IMR-90 (cell line): ENCODE measurements at regions not wholly inside any gene's neighbourhood (a gene's known extent, or its start where the extent isn't known, plus 50 kb on each side); places are given as distances from the start of the nearest gene placed in this dataset.

ENCODE experiments used
- ATAC-seq: fragments of 200-7000 bp; cut with Tn5 transposase; 2 replicates; pipeline ENCODE4 v1.9.1; 2020; ENCODE audit warnings: low read depth, mild to moderate bottlenecking, moderate library complexity
- BruUV-seq: library from RNA; stranded (reverse); fragments of 400-500 nt; replicated peaks from 2 replicates; lab custom pipeline; 2021; lab: Mats Ljungman, UMichigan
- CTCF ChIA-PET: fragments of 300-600 bp; formaldehyde crosslinking; extraction: SDS; loops from one replicate; lab custom pipeline; 2021; ENCODE audit warnings: antibody characterized with exemption; lab: Yijun Ruan, JAX
- POLR2A ChIA-PET: fragments of 300-600 bp; sonication (Branson Sonifier 250); formaldehyde crosslinking; loops from one replicate; lab custom pipeline; 2022; ENCODE audit warnings: antibody characterized with exemption; ENCODE audit not compliant: unreplicated experiment; lab: Charles Lee
- DNase-seq: peaks from one replicate; pipeline ENCODE4 v3.0.0; 2013
- H2AFZ ChIP-seq: replicated peaks from 2 replicates; pipeline ENCODE3; 2013; ENCODE audit warnings: low read length, mild to moderate bottlenecking; ENCODE audit not compliant: poor library complexity
- H2AK5ac ChIP-seq: 2 replicates; pipeline ENCODE4 v1.6.1; 2013; ENCODE audit warnings: low read depth, low read length, inconsistent platforms
- H2AK9ac ChIP-seq: replicated peaks from 2 replicates; pipeline ENCODE3; 2013; ENCODE audit warnings: mild to moderate bottlenecking, low read depth, low read length, moderate library complexity; ENCODE audit not compliant: poor library complexity
- H2BK120ac ChIP-seq: 2 replicates; pipeline ENCODE4 v1.6.1; 2013; ENCODE audit warnings: low read depth, low read length, inconsistent platforms
- H2BK15ac ChIP-seq: 3 replicates; pipeline ENCODE4 v1.6.1; 2013; ENCODE audit warnings: low read depth, low read length, inconsistent platforms
- H2BK20ac ChIP-seq: 2 replicates; pipeline ENCODE4 v1.6.1; 2013; ENCODE audit warnings: low read depth, mild to moderate bottlenecking, inconsistent platforms, low read length, moderate library complexity
- H2BK5ac ChIP-seq: 2 replicates; pipeline ENCODE4 v1.6.1; 2013; ENCODE audit warnings: mild to moderate bottlenecking, low read depth, low read length, inconsistent platforms; ENCODE audit not compliant: poor library complexity, severe bottlenecking
- H3K14ac ChIP-seq: replicated peaks from 2 replicates; pipeline ENCODE4 v1.6.1; 2013; ENCODE audit warnings: low read depth, low read length, inconsistent platforms
- H3K18ac ChIP-seq: 2 replicates; pipeline ENCODE4 v1.6.1; 2013; ENCODE audit warnings: low read depth, low read length, control low read depth
- H3K23ac ChIP-seq: 2 replicates; pipeline ENCODE4 v1.6.1; 2013; ENCODE audit warnings: low read depth, low read length, inconsistent platforms
- H3K27ac ChIP-seq: 2 replicates; pipeline ENCODE4 v1.5.1; 2013; ENCODE audit warnings: mild to moderate bottlenecking, control low read depth, low read length; ENCODE audit not compliant: insufficient read depth
- H3K27me3 ChIP-seq: 2 replicates; pipeline ENCODE4 v1.6.1; 2013; ENCODE audit warnings: low read length; ENCODE audit not compliant: control insufficient read depth, insufficient read depth
- H3K36me3 ChIP-seq: 2 replicates; pipeline ENCODE4 v1.6.1; 2013; ENCODE audit warnings: low read length, mixed read lengths; ENCODE audit not compliant: control insufficient read depth, insufficient read depth
- H3K4ac ChIP-seq: 2 replicates; pipeline ENCODE4 v1.6.1; 2013; ENCODE audit warnings: low read depth, low read length, inconsistent platforms
- H3K4me1 ChIP-seq: 2 replicates; pipeline ENCODE4 v1.6.1; 2013; ENCODE audit warnings: low read length, mixed read lengths; ENCODE audit not compliant: control insufficient read depth, insufficient read depth
- H3K4me2 ChIP-seq: 2 replicates; pipeline ENCODE4 v1.6.1; 2013; ENCODE audit warnings: low read depth, mild to moderate bottlenecking, control low read depth, low read length, moderate library complexity
- H3K4me3 ChIP-seq: 2 replicates; pipeline ENCODE4 v1.5.1; 2013; ENCODE audit warnings: low read depth, mild to moderate bottlenecking, control low read depth, low read length, moderate library complexity; ENCODE audit not compliant: insufficient read depth
- H3K56ac ChIP-seq: 2 replicates; pipeline ENCODE4 v1.6.1; 2013; ENCODE audit warnings: low read length, inconsistent platforms; ENCODE audit not compliant: insufficient read depth; ENCODE audit errors: extremely low read depth
- H3K79me1 ChIP-seq, 2 experiments: 2 replicates each; pipeline ENCODE4 v1.6.1; 2013; ENCODE audit warnings: low read length in 2 of 2, inconsistent platforms in 1 of 2, low read depth in 1 of 2
- H3K9ac ChIP-seq: 2 replicates; pipeline ENCODE4 v1.6.1; 2013; ENCODE audit warnings: low read depth, low read length, control low read depth
- H3K9me1 ChIP-seq: 2 replicates; pipeline ENCODE4 v1.6.1; 2013; ENCODE audit warnings: low read length, inconsistent platforms; ENCODE audit not compliant: insufficient read depth
- H3K9me3 ChIP-seq: 2 replicates; pipeline ENCODE4 v1.6.1; 2013; ENCODE audit warnings: low read length; ENCODE audit not compliant: control insufficient read depth, insufficient read depth
- H4K20me1 ChIP-seq: 2 replicates; pipeline ENCODE4 v1.6.1; 2013; ENCODE audit warnings: low read length, inconsistent platforms; ENCODE audit not compliant: insufficient read depth
- H4K5ac ChIP-seq: 2 replicates; pipeline ENCODE4 v1.6.1; 2013; ENCODE audit warnings: mild to moderate bottlenecking, low read depth, low read length, control low read depth
- H4K8ac ChIP-seq, 2 experiments: 2 replicates each; pipeline ENCODE4 v1.6.1; 2013; ENCODE audit warnings: low read depth in 2 of 2, low read length in 2 of 2, control low read depth in 1 of 2, inconsistent platforms in 1 of 2
- H4K91ac ChIP-seq: 2 replicates; pipeline ENCODE4 v1.6.1; 2013; ENCODE audit warnings: low read depth, low read length, inconsistent platforms; ENCODE audit not compliant: insufficient read depth
- BHLHE40 ChIP-seq: fragments of 150-350 bp; IDR thresholded peaks from 2 replicates; pipeline ENCODE4 v1.6.1; 2016; ENCODE audit warnings: mild to moderate bottlenecking, low read depth, low read length
- CEBPB ChIP-seq: IDR thresholded peaks from 2 replicates; pipeline ENCODE4 v1.6.1; 2012; ENCODE audit warnings: low read depth, low read length, improper control_type of control experiment
- CHD1 ChIP-seq: IDR thresholded peaks from 2 replicates; pipeline ENCODE4 v1.6.1; 2012; ENCODE audit warnings: low read depth, low read length, improper control_type of control experiment
- FOS ChIP-seq: fragments of 150-350 bp; IDR thresholded peaks from 2 replicates; pipeline ENCODE4 v1.6.1; 2016; ENCODE audit warnings: low read depth, low read length
- MAFK ChIP-seq: IDR thresholded peaks from 2 replicates; pipeline ENCODE4 v1.6.1; 2012; ENCODE audit warnings: low read depth, low read length, improper control_type of control experiment
- MAZ ChIP-seq: IDR thresholded peaks from 2 replicates; pipeline ENCODE4 v1.6.1; 2012; ENCODE audit warnings: low read depth, mild to moderate bottlenecking, low read length, improper control_type of control experiment, moderate library complexity, borderline replicate concordance
- MXI1 ChIP-seq: IDR thresholded peaks from 2 replicates; pipeline ENCODE4 v1.6.1; 2012; ENCODE audit warnings: low read depth, mild to moderate bottlenecking, low read length, moderate library complexity, borderline replicate concordance
- NFE2L2 ChIP-seq: fragments of 150-350 bp; IDR thresholded peaks from 2 replicates; pipeline ENCODE4 v1.6.1; 2016; ENCODE audit warnings: low read depth, mild to moderate bottlenecking, low read length
- POLR2A ChIP-seq: IDR thresholded peaks from 2 replicates; pipeline ENCODE4 v1.6.1; 2012; ENCODE audit warnings: mild to moderate bottlenecking, low read depth, low read length
- RAD21 ChIP-seq: IDR thresholded peaks from 2 replicates; pipeline ENCODE4 v1.6.1; 2012; ENCODE audit warnings: low read length, improper control_type of control experiment
- RCOR1 ChIP-seq: IDR thresholded peaks from 2 replicates; pipeline ENCODE4 v1.6.1; 2012; ENCODE audit warnings: mild to moderate bottlenecking, low read length, improper control_type of control experiment; ENCODE audit not compliant: insufficient replicate concordance
- RFX5 ChIP-seq: IDR thresholded peaks from 2 replicates; pipeline ENCODE4 v1.8.0; 2012; ENCODE audit warnings: low read depth, mild to moderate bottlenecking, low read length, moderate library complexity
- SMC3 ChIP-seq: fragments of 150-350 bp; IDR thresholded peaks from 2 replicates; pipeline ENCODE4 v1.6.1; 2016; ENCODE audit warnings: low read depth, mild to moderate bottlenecking, antibody characterized with exemption, low read length, moderate library complexity
- USF2 ChIP-seq: fragments of 150-350 bp; IDR thresholded peaks from 2 replicates; pipeline ENCODE4 v1.6.1; 2017; ENCODE audit warnings: mild to moderate bottlenecking, antibody characterized with exemption, low read length, low read depth
- WGBS, 2 experiments: methylation state at CpG; one replicate each; pipeline versions ENCODE4 v1.1.5 to v1.1.7; 2013; ENCODE audit warnings: missing lambda C conversion rate in 2 of 2; ENCODE audit not compliant: insufficient read length in 1 of 2; ENCODE audit errors: extremely low coverage in 2 of 2; 5-methylcytosine and 5-hydroxymethylcytosine counted together
- dilution Hi-C: fragments of 300-500 bp; cut with HindIII; formaldehyde crosslinking; loops from one replicate; pipeline ENCODE4 v1.14.3; 2018; ENCODE audit warnings: low sequenced_read_pairs; ENCODE audit not compliant: unreplicated experiment
- in situ Hi-C: fragments of 300-500 bp; cut with MboI; formaldehyde crosslinking; loops from 3 replicates; pipeline ENCODE4 v1.14.3; 2019; ENCODE audit warnings: low sequenced_read_pairs, inconsistent platforms, mixed read lengths
- intact Hi-C: fragments of 100-400 bp; cut with micrococcal nuclease; formaldehyde crosslinking; loops from 2 replicates; pipeline ENCODE4 v1.10.0; 2022
- TF ChIP-seq, protein P1 (sequence below): conservative IDR thresholded peaks from 2 replicates; pipeline ENCODE4 v1.5.1; 2012; ENCODE audit warnings: mild to moderate bottlenecking, low read depth, low read length, improper control_type of control experiment
- TF ChIP-seq, protein P2 (sequence below): fragments of 150-350 bp; IDR thresholded peaks from 2 replicates; pipeline ENCODE4 v1.6.1; 2016; ENCODE audit warnings: low read depth, mild to moderate bottlenecking, low read length, moderate library complexity, borderline replicate concordance

- Histone ChIP-seq H3K14ac (peak overlapping the region; percentile 93; the same call in 1 of the 2 replicates), H2AK9ac (no peak overlapping the region), H3K4me1 (peaks cover 4% of the 10 kb centered on the region; the same call in 1 of the 2 replicates), H3K9me3 (no peaks in the 10 kb centered on the region), H4K8ac (peak overlapping the region; percentile 71 to 82; a peak in 3 of 4 replicates), H3K18ac (peak overlapping the region; percentile 99), H3K36me3 (no peaks in the 10 kb centered on the region), H3K23ac (no peak overlapping the region), H4K20me1 (no peaks in the 10 kb centered on the region), H3K27me3 (no peaks in the 10 kb centered on the region), H3K9ac (no peak overlapping the region), H3K56ac (no peak overlapping the region), H4K5ac (peak overlapping the region; percentile 97), H3K27ac (no peak overlapping the region), H2AK5ac (peak overlapping the region; percentile 48; the same call in 1 of the 2 replicates), H3K9me1 (no peaks in the 10 kb centered on the region), H3K79me1 (no peaks in the 10 kb centered on the region), H2BK20ac (peak overlapping the region; percentile 95), H3K4ac (peak overlapping the region; percentile 68; the same call in 1 of the 2 replicates), H2BK15ac (peak overlapping the region; percentile 79), H2BK120ac (peak overlapping the region; percentile 90), H3K4me3 (no peak overlapping the region), H2BK5ac (peak overlapping the region; percentile 63), H3K4me2 (no peak overlapping the region; the same call in 1 of the 2 replicates), H4K91ac (peak overlapping the region; percentile 65), H2AFZ (no peak overlapping the region)
- TF ChIP-seq, protein P1, sequence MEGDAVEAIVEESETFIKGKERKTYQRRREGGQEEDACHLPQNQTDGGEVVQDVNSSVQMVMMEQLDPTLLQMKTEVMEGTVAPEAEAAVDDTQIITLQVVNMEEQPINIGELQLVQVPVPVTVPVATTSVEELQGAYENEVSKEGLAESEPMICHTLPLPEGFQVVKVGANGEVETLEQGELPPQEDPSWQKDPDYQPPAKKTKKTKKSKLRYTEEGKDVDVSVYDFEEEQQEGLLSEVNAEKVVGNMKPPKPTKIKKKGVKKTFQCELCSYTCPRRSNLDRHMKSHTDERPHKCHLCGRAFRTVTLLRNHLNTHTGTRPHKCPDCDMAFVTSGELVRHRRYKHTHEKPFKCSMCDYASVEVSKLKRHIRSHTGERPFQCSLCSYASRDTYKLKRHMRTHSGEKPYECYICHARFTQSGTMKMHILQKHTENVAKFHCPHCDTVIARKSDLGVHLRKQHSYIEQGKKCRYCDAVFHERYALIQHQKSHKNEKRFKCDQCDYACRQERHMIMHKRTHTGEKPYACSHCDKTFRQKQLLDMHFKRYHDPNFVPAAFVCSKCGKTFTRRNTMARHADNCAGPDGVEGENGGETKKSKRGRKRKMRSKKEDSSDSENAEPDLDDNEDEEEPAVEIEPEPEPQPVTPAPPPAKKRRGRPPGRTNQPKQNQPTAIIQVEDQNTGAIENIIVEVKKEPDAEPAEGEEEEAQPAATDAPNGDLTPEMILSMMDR = no peak
- TF ChIP-seq RCOR1 (no peak), BHLHE40 (no peak), USF2 (no peak), MXI1 (no peak), SMC3 (no peak), RAD21 (no peak), FOS (no peak), NFE2L2 (no peak), CEBPB (no peak), POLR2A (no peak), CHD1 (no peak), RFX5 (no peak), MAFK (no peak), MAZ (no peak)
- TF ChIP-seq, protein P2, sequence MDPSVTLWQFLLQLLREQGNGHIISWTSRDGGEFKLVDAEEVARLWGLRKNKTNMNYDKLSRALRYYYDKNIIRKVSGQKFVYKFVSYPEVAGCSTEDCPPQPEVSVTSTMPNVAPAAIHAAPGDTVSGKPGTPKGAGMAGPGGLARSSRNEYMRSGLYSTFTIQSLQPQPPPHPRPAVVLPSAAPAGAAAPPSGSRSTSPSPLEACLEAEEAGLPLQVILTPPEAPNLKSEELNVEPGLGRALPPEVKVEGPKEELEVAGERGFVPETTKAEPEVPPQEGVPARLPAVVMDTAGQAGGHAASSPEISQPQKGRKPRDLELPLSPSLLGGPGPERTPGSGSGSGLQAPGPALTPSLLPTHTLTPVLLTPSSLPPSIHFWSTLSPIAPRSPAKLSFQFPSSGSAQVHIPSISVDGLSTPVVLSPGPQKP = no peak
- POLR2A ChIA-PET = no interaction called here
- WGBS, 2 experiments = no CpG with 5 or more reads among the region's 1 CpG
- dilution Hi-C loops (no loop called here), intact Hi-C loops (no loop called here), in situ Hi-C loops (no loop called here)
- no peak for ATAC-seq
- no TSS peak for BruUV-seq
- CTCF ChIA-PET = interaction anchor here (0.5 kb wide), 1 partner anchor 54 kb away, joined by 11 read pairs; no protein-coding TSS in a partner anchor
- DNase-seq = no peak
These were observed 614.6 kb upstream of the TBL1XR1 start for GRCh38 chr3:177811835-177812234.
